Psoas muscle (tissue), 7 donors: ENCODE measurements at regions not wholly inside any gene's neighbourhood (a gene's known extent, or its start where the extent isn't known, plus 50 kb on each side); places are given as distances from the start of the nearest gene placed in this dataset.

Source experiments
- ATAC-seq, 4 donors: fragments of 200-7000 bp; cut with Tn5 transposase; one replicate each; pipeline ENCODE4 v1.9.1; 2020; ENCODE audit warnings: moderate library complexity in 3 of 4, mild to moderate bottlenecking in 2 of 4
- DNase-seq, 2 donors: peaks; one replicate each; pipeline ENCODE4 v3.0.0-alpha.2; 2020
- H3K27ac ChIP-seq: fragments of 200-600 bp; one replicate; pipeline ENCODE4 v1.8.0; 2022
- H3K27me3 ChIP-seq, 3 donors: fragments of 200-600 bp in 1 of 3; one replicate each; pipeline versions ENCODE4 v1.6.1 to v1.8.0; 2013 to 2022; ENCODE audit warnings: low read length in 2 of 3, mild to moderate bottlenecking in 2 of 3, moderate library complexity in 1 of 3; ENCODE audit not compliant: insufficient read depth in 3 of 3
- H3K36me3 ChIP-seq, 2 donors: fragments of 200-600 bp in 1 of 2; one replicate each; pipeline versions ENCODE4 v1.6.1 to v1.8.0; 2013 to 2022; ENCODE audit warnings: low read depth in 1 of 2, mild to moderate bottlenecking in 1 of 2, moderate library complexity in 1 of 2; ENCODE audit not compliant: insufficient read depth in 1 of 2
- H3K4me1 ChIP-seq: fragments of 200-600 bp; one replicate; pipeline ENCODE4 v1.8.0; 2022
- H3K4me3 ChIP-seq: fragments of 200-600 bp; one replicate; pipeline ENCODE4 v1.8.0; 2022; ENCODE audit warnings: mild to moderate bottlenecking
- H3K9me3 ChIP-seq: fragments of 200-600 bp; one replicate; pipeline ENCODE4 v1.8.0; 2022
- WGBS, 3 donors: extraction: QIAGEN DNeasy Blood & Tissue Kit; methylation state at CpG; one replicate each; pipeline versions ENCODE4 v1.1.6 to v1.1.7; 2013; 5-methylcytosine and 5-hydroxymethylcytosine counted together
- intact Hi-C, 2 donors: fragments of 100-400 bp; cut with DNase I; formaldehyde crosslinking; loops; one replicate each; pipeline versions ENCODE4 v1.11.0 to v1.14.2; 2022
- TF ChIP-seq, protein P1 (sequence below): fragments of 200-600 bp; IDR thresholded peaks from one replicate; pipeline ENCODE4 v1.8.0; 2022; ENCODE audit warnings: antibody characterized with exemption
- donor health status: healthy with polysubstance abuse.
- donor health status: DM: no; HTN: no; CAD: no; lungs with moderate emphysema.
- donor health status: Bipolar disorder and iron deficiency.
- donor health status: healthy.
- donor health status: DM: yes; HTN: yes; CAD: no.
- donor health status: DM: no; HTN: no; CAD: no.
- donor health status: DM: yes; HTN: yes; CAD: no.

- intact Hi-C loops: no loop called here
- H3K9me3 ChIP-seq: no peaks in the 10 kb centered on the region
- H3K27ac ChIP-seq: no peak overlapping the region
- H3K27me3 ChIP-seq: no peaks in the 10 kb centered on the region
- H3K4me3 ChIP-seq: no peak overlapping the region
- DNase-seq (no peak), ATAC-seq (no peak)
- WGBS, 3 donors: 80 to 91% (median 85%) methylated on average over 3 of the region's 3 CpGs
- H3K36me3 ChIP-seq: no peaks in the 10 kb centered on the region
- TF ChIP-seq, protein P1, sequence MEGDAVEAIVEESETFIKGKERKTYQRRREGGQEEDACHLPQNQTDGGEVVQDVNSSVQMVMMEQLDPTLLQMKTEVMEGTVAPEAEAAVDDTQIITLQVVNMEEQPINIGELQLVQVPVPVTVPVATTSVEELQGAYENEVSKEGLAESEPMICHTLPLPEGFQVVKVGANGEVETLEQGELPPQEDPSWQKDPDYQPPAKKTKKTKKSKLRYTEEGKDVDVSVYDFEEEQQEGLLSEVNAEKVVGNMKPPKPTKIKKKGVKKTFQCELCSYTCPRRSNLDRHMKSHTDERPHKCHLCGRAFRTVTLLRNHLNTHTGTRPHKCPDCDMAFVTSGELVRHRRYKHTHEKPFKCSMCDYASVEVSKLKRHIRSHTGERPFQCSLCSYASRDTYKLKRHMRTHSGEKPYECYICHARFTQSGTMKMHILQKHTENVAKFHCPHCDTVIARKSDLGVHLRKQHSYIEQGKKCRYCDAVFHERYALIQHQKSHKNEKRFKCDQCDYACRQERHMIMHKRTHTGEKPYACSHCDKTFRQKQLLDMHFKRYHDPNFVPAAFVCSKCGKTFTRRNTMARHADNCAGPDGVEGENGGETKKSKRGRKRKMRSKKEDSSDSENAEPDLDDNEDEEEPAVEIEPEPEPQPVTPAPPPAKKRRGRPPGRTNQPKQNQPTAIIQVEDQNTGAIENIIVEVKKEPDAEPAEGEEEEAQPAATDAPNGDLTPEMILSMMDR: no peak
- no peaks in the 10 kb centered on the region for H3K4me1 ChIP-seq
Observed at GRCh38 chr2:103594823-103595222, 833.0 kb downstream of the TMEM182 start.

- H3K9me3 ChIP-seq: no peaks in the 10 kb centered on the region
- TF ChIP-seq, protein P1: no peak
- intact Hi-C loops: no loop called here
Observed at GRCh38 chr2:103605071-103605780, 843.4 kb downstream of the TMEM182 start.

DNA sequence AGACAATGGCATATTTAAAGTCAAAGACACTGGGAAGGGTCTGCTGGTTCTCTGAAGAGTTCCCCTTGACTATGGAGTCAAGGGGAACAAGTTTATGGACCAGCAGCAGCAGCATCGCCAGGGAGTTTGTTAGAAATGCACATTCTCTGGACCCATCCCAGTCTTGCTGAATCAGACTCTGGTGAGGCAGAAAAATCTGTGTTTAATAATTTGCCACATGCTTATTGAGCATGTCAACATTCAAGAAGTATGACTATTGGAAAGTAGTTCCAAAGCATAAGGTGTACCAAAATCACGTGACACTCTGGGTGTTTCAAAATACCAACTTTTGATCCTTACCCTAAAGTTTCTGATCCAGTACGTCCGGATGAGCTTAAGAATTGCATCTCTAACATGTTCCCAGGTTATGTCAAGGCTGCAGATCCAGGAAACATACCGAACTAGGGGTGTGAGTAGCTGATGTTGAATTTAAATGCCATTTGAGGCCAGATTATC, 853.8 kb downstream of the TMEM182 start:
- intact Hi-C loops: no loop called here
- no peaks in the 10 kb centered on the region for H3K36me3 ChIP-seq
- whole genome bisulfite sequencing, 3 donors: 81 to 85% (median 81%) methylated on average over 5 of the region's 5 CpGs
- no peak for ATAC-seq
- H3K4me3 ChIP-seq: no peak overlapping the region
- TF ChIP-seq, protein P1: no peak
- no peak for DNase-seq
- peaks cover 3% of the 10 kb centered on the region for H3K9me3 ChIP-seq
- no peak overlapping the region for H3K27ac ChIP-seq
- no peaks in the 10 kb centered on the region for H3K4me1 ChIP-seq
- H3K27me3 ChIP-seq: no peaks in the 10 kb centered on the region

More at GRCh38 chr2:103605071-103605780, 843.4 kb downstream of the TMEM182 start:
- Histone ChIP-seq H3K4me1 (no peaks in the 10 kb centered on the region), H3K36me3 (no peaks in the 10 kb centered on the region), H3K27me3 (no peaks in the 10 kb centered on the region), H3K27ac (no peak overlapping the region), H3K4me3 (no peak overlapping the region)
- DNase-seq (no peak), ATAC-seq (no peak)
- WGBS, 3 donors: 69 to 77% (median 73%) methylated on average over 7 of the region's 7 CpGs

DNA sequence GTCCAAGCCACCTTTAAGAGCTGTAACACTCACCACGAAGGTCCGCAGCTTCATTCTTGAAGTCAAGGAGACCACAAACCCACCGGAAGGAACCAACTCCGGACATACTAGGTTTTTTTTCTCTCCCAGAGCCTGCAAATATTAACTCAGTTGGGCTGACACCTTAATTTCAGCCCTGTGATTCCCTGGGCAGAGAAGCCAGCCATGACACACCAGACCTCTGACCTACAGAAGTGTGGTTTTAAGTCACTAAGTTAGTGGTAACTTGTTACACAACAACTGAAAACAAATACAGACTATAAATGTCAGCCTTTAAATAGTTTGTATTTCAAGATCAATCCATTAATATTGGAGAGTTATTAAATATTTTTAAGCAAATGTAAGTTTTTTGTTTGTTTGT, 855.1 kb downstream of the TMEM182 start:
- Histone ChIP-seq H3K4me1 (no peaks in the 10 kb centered on the region), H3K36me3 (no peaks in the 10 kb centered on the region), H3K27me3 (no peaks in the 10 kb centered on the region), H3K4me3 (no peak overlapping the region), H3K9me3 (peaks cover 8% of the 10 kb centered on the region), H3K27ac (no peak overlapping the region)
- no peak for DNase-seq
- ATAC-seq: no peak
- intact Hi-C loops: no loop called here
- TF ChIP-seq, protein P1: no peak
- 84 to 90% (median 90%) methylated on average over 4 of the region's 4 CpGs for WGBS, 3 donors

GRCh38 chr2:103618112-103618511, 856.3 kb downstream of the TMEM182 start:
- H3K4me3 ChIP-seq: no peak overlapping the region
- DNase-seq: no peak
- WGBS, 3 donors: 81 to 88% (median 84%) methylated on average over 2 of the region's 2 CpGs
- ATAC-seq: no peak
- TF ChIP-seq, protein P1: no peak
- intact Hi-C loops: no loop called here
- H3K4me1 ChIP-seq: no peaks in the 10 kb centered on the region
- H3K27me3 ChIP-seq: no peaks in the 10 kb centered on the region
- no peak overlapping the region for H3K27ac ChIP-seq
- peaks cover 20% of the 10 kb centered on the region for H3K9me3 ChIP-seq
- no peaks in the 10 kb centered on the region for H3K36me3 ChIP-seq
